Stimulated activated CD8-positive, alpha-beta memory T cell treated with anti-CD3 and anti-CD28 coated beads, Interleukin-2, amount 100 ng/mL, for 1 hour (primary cell): ENCODE measurements at regions not wholly inside any gene's neighbourhood (a gene's known extent, or its start where the extent isn't known, plus 50 kb on each side); places are given as distances from the start of the nearest gene placed in this dataset.
"Not testable (repeated sequence)": the region's sequence is repeated elsewhere in the genome, so short reads cannot be mapped to it uniquely, and the experiment has no call there.

Experiments used
- DNase-seq, 2 donors: peaks; one replicate each; pipeline ENCODE4 v3.0.0-alpha.2; 2020; ENCODE audit warnings: low read depth in 2 of 2

DNA sequence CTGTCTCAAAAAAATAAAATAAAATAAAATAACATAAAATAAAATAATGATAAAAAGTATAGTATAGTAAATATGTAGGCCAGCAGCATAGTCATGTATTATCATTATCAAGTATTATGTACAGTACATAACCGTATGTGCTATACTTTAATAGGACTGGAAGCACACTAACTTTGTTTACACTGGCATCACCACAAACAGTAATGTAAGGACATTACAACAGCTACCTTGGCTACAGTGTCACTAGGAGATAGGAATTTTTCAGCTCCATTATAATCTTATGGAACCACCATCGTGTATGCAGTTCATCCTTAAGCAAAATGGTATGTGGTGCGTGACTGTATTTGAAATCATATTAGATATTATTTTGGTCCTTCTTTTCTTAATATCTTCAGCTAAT is 1163.5 kb upstream of the LRRTM3 start:
- DNase-seq: no peak

GRCh38 chr10:65765006-65765541 is 1160.8 kb upstream of the LRRTM3 start:
- DNase-seq: no peak

DNA sequence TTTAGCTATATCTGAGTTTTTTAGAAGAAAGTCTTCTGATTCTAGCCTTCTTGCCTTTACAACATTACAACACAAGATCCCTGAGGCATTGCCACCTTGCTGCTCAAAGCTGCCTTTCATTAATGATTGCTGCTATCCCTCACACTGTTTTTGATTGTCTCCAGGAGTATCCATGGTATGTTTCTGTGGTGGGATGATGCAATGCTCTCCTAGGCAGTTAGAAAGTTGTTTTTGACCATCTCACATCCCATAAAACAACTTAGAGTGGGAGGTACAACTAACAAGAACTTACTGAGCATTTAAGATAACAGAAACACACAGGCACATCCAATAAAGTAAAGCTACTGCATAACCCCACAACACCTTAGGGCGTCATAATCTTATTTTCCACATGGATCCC is 1156.0 kb upstream of the LRRTM3 start:
- no peak for DNase-seq

DNA sequence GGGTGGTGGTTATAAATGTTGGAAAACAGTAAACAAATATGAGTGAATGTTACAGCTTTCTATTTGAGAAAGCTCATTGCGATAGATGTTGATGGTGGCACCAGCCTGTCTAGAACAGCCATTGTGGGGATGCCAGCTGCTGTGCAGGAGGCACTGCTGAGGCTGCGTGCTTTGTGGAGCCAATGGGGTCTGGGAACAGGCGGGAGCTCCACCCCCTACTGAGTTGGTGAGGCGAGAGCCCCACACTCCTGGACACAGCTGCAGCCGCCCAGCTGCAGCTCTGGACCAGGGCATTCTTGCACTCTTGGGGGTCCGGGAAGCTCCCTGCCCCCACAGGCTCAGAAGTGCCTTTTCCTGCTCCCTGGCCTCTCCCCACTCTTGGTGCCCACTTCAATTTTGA is 1147.1 kb upstream of the LRRTM3 start:
- DNase-seq: no peak

- no peak for DNase-seq
These were observed 1145.9 kb upstream of the LRRTM3 start for GRCh38 chr10:65779985-65780384.

DNA sequence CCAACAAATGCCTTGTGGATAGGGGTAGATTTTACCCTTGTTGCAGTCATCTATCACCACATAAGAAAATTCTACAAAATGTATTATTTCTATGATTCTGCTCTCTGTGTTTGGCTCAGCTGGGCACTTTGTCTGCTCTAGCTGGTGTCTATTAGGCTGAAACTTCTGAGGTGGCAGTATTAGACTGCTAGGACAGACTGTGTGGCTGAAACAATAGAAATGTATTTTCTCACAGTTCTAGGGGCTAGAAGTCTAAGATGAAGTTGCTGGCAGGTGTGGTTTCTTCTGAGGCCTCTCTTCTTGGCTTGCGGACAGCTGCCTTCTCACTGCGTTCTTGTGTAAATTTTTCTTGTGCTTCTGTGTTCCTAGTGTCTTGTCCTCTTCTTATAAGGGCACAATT is 1139.6 kb upstream of the LRRTM3 start:
- DNase-seq: no peak

DNA sequence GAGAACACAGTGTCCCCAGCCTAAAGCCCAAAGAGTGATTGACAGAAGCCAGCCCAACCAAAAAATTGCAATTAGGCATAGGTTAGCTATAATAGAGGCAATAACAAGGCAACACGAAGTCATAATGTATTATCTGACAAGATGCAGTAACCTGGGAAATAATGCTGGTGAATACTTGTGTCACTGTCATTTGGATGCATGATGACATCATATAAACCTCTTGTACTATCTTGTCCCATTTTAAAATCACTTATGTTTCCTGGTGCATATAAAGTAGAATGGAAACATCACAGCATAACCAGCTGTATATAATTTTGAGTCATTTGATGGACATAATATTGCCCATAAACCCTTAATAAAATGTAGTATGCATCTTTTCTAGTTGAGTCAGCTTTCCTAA is 1138.3 kb upstream of the LRRTM3 start:
- no peak for DNase-seq

DNA sequence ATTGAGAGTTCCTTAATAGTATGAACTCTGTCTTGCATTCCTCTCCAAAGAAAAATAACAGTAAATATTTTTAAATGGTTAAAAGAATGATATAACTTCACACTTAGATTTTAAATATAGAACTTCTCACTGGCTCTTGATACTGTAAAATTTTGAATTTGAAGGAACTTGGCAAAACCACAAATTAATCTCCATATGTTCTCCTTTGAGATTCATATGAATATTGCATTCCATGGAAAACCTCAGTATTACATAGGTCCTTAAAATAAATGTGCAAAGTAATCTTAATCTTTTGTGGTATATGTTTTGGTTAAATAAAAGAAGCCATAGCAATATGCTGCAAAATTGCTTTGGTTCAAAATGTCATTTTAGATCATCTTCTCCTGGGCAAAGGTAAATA is 1137.6 kb upstream of the LRRTM3 start:
- no peak for DNase-seq

GRCh38 chr10:65791979-65792378 is 1133.9 kb upstream of the LRRTM3 start:
- no peak for DNase-seq

DNA sequence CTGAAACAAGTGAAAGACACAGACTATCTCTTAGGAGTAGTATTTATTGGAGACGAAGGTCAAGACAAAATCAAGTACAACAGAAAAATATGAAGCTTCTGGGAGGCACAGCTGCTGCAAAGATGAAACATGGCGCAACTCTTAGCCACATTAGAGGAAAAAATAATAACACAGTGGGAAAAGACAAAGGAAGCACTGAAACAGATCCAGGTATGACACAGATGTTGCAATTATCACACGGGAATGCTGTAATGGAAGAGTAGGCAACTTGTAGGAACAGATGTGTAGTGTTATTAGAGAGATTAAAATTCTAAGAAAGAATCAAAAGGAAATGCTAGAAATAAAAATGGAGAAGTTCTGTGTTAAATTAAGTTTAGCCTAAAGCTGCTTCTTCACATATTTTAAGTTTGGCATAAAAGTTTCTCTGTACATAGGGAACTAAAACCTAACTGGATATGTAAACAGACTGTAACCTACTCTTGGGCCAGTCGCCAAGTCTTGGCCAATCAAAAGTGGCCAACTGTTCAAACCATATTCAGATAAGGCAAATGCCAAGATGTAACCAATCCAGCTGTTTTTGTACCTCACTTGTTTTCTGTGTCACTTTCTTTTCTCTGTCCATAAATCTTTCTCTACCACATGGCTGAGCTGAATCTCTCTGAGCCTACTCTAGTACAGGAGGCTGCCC is 1132.0 kb upstream of the LRRTM3 start:
- no peak for DNase-seq

DNA sequence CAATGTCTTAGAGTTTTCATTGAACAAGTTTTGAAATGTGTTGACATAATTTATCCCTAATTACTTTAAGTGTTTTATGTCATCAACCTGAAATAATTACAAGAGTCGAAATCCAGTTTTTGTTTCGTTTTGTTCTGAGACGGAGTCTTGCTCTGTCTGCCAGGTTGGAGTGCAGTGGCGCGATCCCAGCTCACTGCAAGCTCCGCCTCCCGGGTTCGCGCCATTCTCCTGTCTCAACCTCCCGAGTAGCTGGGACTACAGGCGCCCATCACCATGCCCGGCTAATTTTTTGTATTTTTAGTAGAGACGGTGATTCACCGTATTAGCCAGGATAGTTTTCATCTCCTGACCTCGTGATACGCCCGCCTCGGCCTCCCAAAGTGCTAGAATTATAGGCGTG is 1131.0 kb upstream of the LRRTM3 start:
- not testable (repeated sequence) for DNase-seq

- no peak for DNase-seq
These were observed 1129.4 kb upstream of the LRRTM3 start for GRCh38 chr10:65796472-65796871.

GRCh38 chr10:65798133-65798532 is 1127.7 kb upstream of the LRRTM3 start:
- no peak for DNase-seq

DNA sequence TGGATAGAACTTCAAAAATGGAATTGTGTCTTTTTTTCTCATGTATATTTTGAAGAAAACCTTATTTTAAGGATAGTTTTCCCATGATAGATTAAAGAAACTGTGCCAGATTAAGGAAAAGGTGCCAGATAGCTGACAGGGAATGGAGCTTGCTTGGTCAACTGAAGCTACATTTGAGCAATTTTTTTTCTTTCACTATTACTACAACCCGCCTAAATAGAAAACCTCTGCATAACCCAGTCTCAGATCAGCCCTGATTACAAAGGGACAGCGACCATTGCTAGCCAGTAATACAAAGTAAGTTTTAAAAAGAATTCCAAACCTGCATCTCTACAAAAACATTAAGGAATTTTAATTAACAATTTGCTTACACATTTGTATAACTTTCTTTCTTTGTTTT is 1123.4 kb upstream of the LRRTM3 start:
- DNase-seq: no peak

- no peak for DNase-seq
These were observed 1120.3 kb upstream of the LRRTM3 start for GRCh38 chr10:65805511-65805910.

DNA sequence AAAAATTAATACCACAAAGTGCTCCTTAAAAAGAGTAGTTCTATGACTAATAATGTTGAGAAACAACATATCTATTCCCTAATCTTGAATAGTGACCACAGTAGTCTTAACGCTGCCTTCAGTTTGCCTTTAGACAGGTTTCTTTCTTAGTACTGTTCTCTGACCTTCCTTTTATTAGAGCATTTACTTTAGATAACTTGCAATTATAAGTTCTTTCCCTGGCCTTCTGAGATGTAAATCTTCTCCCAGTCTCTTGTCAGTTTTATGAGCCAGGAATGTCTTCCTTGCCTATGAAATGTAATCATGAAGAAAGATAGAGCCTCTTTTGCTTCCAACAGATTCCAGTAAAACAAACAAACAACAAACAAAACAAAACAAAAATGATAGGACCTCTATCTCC is 1119.8 kb upstream of the LRRTM3 start:
- no peak for DNase-seq

- no peak for DNase-seq
These were observed 1117.0 kb upstream of the LRRTM3 start for GRCh38 chr10:65808687-65809333.

- DNase-seq: no peak
These were observed 1113.8 kb upstream of the LRRTM3 start for GRCh38 chr10:65811931-65812525.

DNA sequence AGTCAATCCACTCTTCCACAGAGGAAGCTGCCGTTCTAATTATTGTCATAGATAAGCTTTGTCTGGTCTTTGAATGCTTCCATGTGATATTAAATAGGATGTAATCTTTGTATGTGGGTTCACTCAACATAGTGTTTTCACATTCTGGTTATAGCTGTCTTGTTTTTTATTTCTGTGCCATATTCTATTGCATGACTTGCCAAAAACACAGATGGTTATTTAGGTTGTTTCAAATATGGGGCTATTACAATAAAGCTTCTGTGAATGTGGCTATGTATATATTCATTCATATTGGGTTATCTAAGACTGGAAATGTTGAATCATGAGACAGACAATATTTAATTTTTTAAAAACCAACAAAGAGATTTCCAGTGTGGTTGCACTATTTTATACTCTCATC is 1109.3 kb upstream of the LRRTM3 start:
- no peak for DNase-seq

DNA sequence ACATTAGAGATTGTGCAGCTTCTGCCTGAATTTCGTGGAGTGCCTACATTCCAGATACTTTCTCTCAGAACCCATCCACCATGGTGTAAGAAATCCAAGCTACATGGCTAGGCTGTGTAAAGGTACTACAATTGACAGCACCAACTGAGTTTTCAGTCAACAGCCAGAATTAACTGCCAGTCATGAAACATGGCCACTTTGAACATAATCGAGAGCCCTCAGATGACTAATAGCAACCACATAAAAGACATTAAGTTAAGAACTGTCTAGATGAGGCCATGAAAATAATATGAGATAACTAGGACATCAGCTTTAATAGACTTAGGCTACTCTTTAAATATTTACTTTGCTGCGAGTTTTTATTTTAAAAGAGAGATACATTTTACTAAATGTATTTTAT is 1106.8 kb upstream of the LRRTM3 start:
- no peak for DNase-seq

DNA sequence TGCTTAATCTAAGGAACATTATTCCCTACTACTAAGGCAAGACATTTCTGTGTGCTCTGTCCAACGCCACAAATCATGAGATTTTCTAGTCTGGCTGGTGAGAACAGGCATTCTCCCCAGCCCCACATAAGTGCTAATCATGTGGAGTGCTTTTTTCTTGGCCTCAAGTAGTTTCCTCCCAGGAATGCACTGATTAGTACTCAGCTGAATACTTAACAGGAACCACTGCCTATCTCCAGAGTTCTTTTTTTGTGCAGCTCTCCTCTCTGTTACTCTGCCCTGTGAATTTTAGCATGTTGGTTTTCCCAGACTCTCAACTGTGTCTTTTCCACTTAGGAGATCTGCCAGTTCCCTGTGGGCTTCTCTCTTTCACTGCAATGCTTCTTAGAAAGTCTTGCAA is 1098.5 kb upstream of the LRRTM3 start:
- DNase-seq: no peak

DNA sequence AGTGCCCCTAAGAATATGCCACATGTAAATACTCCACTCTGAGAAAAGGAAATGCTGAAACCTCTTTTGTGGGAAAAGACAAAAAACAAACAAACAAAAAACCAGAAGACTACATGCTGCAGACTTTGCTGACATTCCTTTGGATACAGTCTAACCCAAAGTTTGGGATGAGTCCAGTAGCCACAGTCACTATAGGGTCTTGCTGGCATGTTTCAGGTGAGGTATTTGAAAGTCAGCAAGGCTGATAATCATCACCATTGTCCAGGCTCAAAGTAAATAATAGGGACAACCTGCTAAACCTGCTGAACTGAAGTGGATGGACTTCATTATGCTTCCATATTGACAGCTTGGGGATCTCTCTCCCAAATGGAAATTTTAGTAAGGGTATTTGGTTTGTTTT is 1087.0 kb upstream of the LRRTM3 start:
- DNase-seq: no peak

DNA sequence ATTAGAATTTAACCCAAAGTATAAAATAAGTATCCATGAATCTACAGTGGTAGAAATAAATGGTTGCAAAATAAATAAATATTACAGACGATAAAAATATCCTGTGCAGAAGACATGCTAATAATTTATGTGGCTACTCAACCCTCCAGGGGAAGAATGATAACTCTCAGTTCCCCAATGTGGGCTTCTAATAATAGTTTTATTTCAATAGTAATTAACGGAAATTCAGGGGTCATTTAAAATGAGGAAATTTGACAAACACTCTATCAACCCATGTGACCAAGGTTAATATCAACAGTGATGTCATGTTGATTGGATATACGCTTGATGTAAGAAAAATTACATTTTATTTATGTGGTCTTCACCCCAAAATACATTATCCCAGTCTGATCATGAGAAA is 1082.6 kb upstream of the LRRTM3 start:
- no peak for DNase-seq
